ENCODE measurements at regions not wholly inside any gene's neighbourhood (a gene's known extent, or its start where the extent isn't known, plus 50 kb on each side); places are given as distances from the start of the nearest gene placed in this dataset.
"Not testable (repeated sequence)": the region's sequence is repeated elsewhere in the genome, so short reads cannot be mapped to it uniquely, and the experiment has no call there.

GRCh38 chr12:116327992-116328391 is 50.5 kb upstream of the MED13L start:
- not testable (repeated sequence) for DNase-seq

GRCh38 chr12:116331876-116332275 is 54.4 kb upstream of the MED13L start:
- DNase-seq, result no peak

GRCh38 chr12:116332705-116333380 is 55.4 kb upstream of the MED13L start:
- DNase-seq, result no peak

GRCh38 chr12:116333402-116333801 is 55.9 kb upstream of the MED13L start:
- no peak for DNase-seq

GRCh38 chr12:116336542-116337065 is 59.1 kb upstream of the MED13L start:
- no peak for DNase-seq

GRCh38 chr12:116337312-116337711 is 59.8 kb upstream of the MED13L start:
- DNase-seq, result no peak

GRCh38 chr12:116338064-116338846 is 60.8 kb upstream of the MED13L start:
- no peak for DNase-seq

- DNase-seq, result no peak
Measured at GRCh38 chr12:116339062-116339461, 61.6 kb upstream of the MED13L start.

GRCh38 chr12:116339800-116340371 is 62.4 kb upstream of the MED13L start:
- no peak for DNase-seq

GRCh38 chr12:116343331-116343884 is 65.9 kb upstream of the MED13L start:
- no peak for DNase-seq

- DNase-seq, result no peak
Measured at GRCh38 chr12:116346222-116346621, 68.7 kb upstream of the MED13L start.

GRCh38 chr12:116346741-116347140 is 69.2 kb upstream of the MED13L start:
- no peak for DNase-seq

GRCh38 chr12:116347265-116347664 is 69.8 kb upstream of the MED13L start:
- no peak for DNase-seq

- no peak for DNase-seq
Measured at GRCh38 chr12:116352315-116352835, 74.9 kb upstream of the MED13L start.

- DNase-seq, result no peak
Measured at GRCh38 chr12:116353958-116354357, 76.5 kb upstream of the MED13L start.

- no peak for DNase-seq
Measured at GRCh38 chr12:116354534-116354933, 77.0 kb upstream of the MED13L start.

GRCh38 chr12:116354950-116355783 is 77.7 kb upstream of the MED13L start:
- DNase-seq, result no peak

GRCh38 chr12:116358536-116358892 is 81.0 kb upstream of the MED13L start:
- no peak for DNase-seq

GRCh38 chr12:116358893-116359761 is 81.6 kb upstream of the MED13L start:
- DNase-seq, result peak; percentile 41

- DNase-seq, result no peak
Measured at GRCh38 chr12:116360579-116361413, 83.3 kb upstream of the MED13L start.

Measured in midbrain (tissue), 1 donor.